Astrocyte (in vitro differentiated cells and primary cell): ENCODE measurements at regions not wholly inside any gene's neighbourhood (a gene's known extent, or its start where the extent isn't known, plus 50 kb on each side); places are given as distances from the start of the nearest gene placed in this dataset.

Experiments
- EZH2 ChIP-seq: IDR thresholded peaks from 2 replicates; pipeline ENCODE4 v1.6.1; 2012; ENCODE audit warnings: mild to moderate bottlenecking, low read length, inconsistent platforms; ENCODE audit not compliant: insufficient read depth
- TF ChIP-seq, protein P1 (sequence below): IDR thresholded peaks from 2 replicates; pipeline ENCODE4 v1.5.1; 2011; ENCODE audit warnings: low read depth, mild to moderate bottlenecking, inconsistent platforms, low read length, moderate library complexity; ENCODE audit not compliant: insufficient read depth

DNA sequence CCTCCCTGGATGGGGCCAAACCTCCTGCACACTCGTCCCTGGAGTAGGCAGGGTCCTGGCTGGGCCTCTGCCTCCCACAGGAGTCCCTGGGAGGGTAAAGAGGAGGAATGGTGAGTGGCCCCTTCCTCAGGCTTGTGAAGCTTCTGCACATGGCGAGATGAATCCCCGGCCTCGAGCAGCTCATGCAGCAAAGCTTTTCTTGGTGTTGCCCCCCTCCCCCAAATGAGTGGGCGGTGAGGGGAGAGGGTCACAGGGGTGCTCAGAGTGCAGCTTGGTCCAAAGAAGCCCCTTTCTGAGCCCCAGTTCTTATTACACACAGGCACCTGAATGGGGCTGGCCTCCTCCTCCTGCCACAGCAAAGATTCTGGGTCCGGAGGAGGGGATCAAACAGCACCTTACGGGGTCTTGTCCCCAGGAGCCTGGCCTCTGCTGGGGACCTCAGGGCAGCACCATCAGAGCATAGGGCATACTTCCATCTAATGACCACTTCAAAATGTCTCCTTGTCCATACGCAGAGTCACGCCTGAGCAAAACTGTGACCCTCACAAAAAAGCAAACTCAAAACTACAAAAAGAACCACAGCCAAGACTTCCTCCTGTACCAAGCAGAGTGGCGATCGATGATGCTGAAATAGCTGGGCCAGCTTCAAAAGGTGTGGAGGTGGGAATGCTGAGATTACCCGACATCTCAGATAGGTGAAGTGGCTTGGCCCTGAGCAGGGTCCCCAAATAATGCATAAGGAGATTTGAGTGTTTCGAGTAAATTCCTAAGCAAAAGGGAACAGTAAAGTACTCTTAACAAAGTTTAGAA, 148.4 kb upstream of the TWIST2 start:
- TF ChIP-seq, protein P1, sequence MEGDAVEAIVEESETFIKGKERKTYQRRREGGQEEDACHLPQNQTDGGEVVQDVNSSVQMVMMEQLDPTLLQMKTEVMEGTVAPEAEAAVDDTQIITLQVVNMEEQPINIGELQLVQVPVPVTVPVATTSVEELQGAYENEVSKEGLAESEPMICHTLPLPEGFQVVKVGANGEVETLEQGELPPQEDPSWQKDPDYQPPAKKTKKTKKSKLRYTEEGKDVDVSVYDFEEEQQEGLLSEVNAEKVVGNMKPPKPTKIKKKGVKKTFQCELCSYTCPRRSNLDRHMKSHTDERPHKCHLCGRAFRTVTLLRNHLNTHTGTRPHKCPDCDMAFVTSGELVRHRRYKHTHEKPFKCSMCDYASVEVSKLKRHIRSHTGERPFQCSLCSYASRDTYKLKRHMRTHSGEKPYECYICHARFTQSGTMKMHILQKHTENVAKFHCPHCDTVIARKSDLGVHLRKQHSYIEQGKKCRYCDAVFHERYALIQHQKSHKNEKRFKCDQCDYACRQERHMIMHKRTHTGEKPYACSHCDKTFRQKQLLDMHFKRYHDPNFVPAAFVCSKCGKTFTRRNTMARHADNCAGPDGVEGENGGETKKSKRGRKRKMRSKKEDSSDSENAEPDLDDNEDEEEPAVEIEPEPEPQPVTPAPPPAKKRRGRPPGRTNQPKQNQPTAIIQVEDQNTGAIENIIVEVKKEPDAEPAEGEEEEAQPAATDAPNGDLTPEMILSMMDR, result no peak
- TF ChIP-seq EZH2, result no peak
